Coronary artery (tissue), 2 donors: ENCODE measurements at regions not wholly inside any gene's neighbourhood (a gene's known extent, or its start where the extent isn't known, plus 50 kb on each side); places are given as distances from the start of the nearest gene placed in this dataset.
"Not testable (repeated sequence)": the region's sequence is repeated elsewhere in the genome, so short reads cannot be mapped to it uniquely, and the experiment has no call there.

Source experiments
- DNase-seq: peaks from one replicate; pipeline ENCODE4 v3.0.0-alpha.2; 2017; ENCODE audit warnings: low spot score
- H3K27ac ChIP-seq, 2 donors: fragments of 200-600 bp; sonication (generic); one replicate each; pipeline ENCODE4 v1.5.1; 2016 to 2019
- H3K4me3 ChIP-seq: fragments of 200-600 bp; sonication (generic); 2 replicates; pipeline ENCODE4 v1.5.1; 2016; ENCODE audit warnings: mild to moderate bottlenecking, moderate library complexity
- CTCF ChIP-seq: fragments of 200-600 bp; sonication (generic); IDR thresholded peaks from one replicate; pipeline ENCODE4 v1.5.1; 2019; ENCODE audit warnings: antibody characterized with exemption

GRCh38 chr15:55074431-55074830 lies 122.3 kb downstream of the RSL24D1 start:
- no peak overlapping the region for H3K4me3 ChIP-seq
- H3K27ac ChIP-seq: no peak overlapping the region
- TF ChIP-seq CTCF: no peak
- no peak for DNase-seq

DNA sequence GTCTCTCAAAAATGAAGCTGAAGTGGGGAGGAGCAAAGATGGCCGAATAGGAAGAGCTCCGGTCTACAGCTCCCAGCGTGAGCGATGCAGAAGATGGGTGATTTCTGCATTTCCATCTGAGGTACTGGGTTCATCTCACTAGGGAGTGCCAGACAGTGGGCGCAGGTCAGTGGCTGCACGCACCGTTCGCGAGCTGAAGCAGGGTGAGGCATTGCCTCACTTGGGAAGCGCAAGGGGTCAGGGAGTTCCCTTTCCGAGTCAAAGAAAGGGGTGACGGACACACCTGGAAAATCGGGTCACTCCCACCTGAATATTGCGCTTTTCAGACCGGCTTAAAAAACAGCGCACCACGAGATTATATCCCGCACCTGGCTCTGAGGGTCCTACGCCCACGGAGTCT lies 132.8 kb downstream of the RSL24D1 start:
- H3K27ac ChIP-seq, DNase-seq: not testable (repeated sequence)

GRCh38 chr15:55060836-55061235 lies 135.9 kb downstream of the RSL24D1 start:
- Histone ChIP-seq H3K27ac (no peak overlapping the region), H3K4me3 (no peak overlapping the region)
- DNase-seq: no peak
- no peak for TF ChIP-seq CTCF

More for the DNA sequence above, 132.8 kb downstream of the RSL24D1 start:
- H3K4me3 ChIP-seq: not testable (repeated sequence)

GRCh38 chr15:55056500-55056899 lies 140.2 kb downstream of the RSL24D1 start:
- no peak for DNase-seq
- Histone ChIP-seq H3K4me3 (no peak overlapping the region), H3K27ac (no peak overlapping the region)
- no peak for TF ChIP-seq CTCF

DNA sequence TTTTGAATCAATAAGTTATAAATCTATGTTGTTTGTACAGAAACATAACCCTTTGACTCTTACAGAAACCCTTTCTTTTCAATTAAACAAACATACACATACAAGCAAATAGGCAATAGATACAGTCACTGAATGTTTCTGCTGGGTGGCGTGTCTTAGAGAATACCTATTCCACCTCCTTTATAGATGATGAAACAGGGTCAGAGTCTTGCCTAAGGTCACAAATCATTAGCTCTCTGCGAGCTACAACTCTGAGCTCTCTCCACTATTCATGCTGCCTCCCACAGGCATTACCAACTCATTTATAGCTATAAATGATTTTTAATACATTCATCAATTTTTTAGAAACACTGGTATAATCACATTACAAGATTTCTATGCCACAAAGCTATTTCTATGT lies 152.6 kb downstream of the RSL24D1 start:
- TF ChIP-seq CTCF: no peak
- H3K4me3 ChIP-seq: no peak overlapping the region

DNA sequence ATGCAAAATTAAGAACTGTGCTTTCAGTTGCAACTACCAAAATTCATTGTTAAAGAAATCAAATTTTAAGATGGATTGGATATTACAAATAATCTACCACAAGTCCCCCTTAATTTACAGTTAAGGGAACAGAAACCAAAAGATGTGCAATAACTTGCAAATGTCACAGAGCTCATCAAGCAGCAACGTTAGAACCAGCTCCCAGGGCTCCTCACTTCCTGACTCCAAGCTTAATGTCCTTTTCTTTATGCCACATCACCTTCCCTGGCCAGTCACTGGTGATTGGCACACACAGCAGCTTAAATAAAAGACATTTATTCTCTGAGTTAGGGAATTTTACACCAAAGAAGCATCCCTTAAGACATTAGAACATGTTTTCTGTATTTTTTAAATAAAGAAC lies 159.7 kb downstream of the RSL24D1 start:
- H3K27ac ChIP-seq: no peak overlapping the region
- no peak for TF ChIP-seq CTCF
- DNase-seq: no peak
- no peak overlapping the region for H3K4me3 ChIP-seq

More for the DNA sequence above, 152.6 kb downstream of the RSL24D1 start:
- DNase-seq: no peak
- H3K27ac ChIP-seq: no peak overlapping the region

- TF ChIP-seq CTCF: no peak
- Histone ChIP-seq H3K27ac (no peak overlapping the region), H3K4me3 (no peak overlapping the region)
- no peak for DNase-seq
These were observed 161.0 kb downstream of the RSL24D1 start for GRCh38 chr15:55035749-55036148.

GRCh38 chr15:55033574-55033973 lies 163.2 kb downstream of the RSL24D1 start:
- DNase-seq: no peak
- no peak for TF ChIP-seq CTCF
- no peak overlapping the region for H3K4me3 ChIP-seq
- no peak overlapping the region for H3K27ac ChIP-seq
